Lower leg skin (tissue), 3 donors: ENCODE measurements at regions not wholly inside any gene's neighbourhood (a gene's known extent, or its start where the extent isn't known, plus 50 kb on each side); places are given as distances from the start of the nearest gene placed in this dataset.

ENCODE experiments used
- CTCF ChIP-seq, 3 donors: fragments of 450-650 bp; IDR thresholded peaks; one replicate each; pipeline ENCODE4 v1.5.1; 2016; ENCODE audit warnings: antibody characterized with exemption in 3 of 3, mild to moderate bottlenecking in 3 of 3, moderate library complexity in 2 of 3
- POLR2A ChIP-seq, 2 donors: fragments of 450-650 bp; IDR thresholded peaks; one replicate each; pipeline ENCODE4 v1.6.1; 2016 to 2017; ENCODE audit warnings: antibody characterized with exemption in 2 of 2, mild to moderate bottlenecking in 1 of 2, moderate library complexity in 1 of 2

GRCh38 chr3:194194051-194194756, 58.3 kb downstream of the HES1 start:
- TF ChIP-seq CTCF (IDR thresholded peaks at IDR 0.05) (no peak), POLR2A (IDR thresholded peaks at IDR 0.05) (no peak)
